ENCODE measurements at regions not wholly inside any gene's neighbourhood (a gene's known extent, or its start where the extent isn't known, plus 50 kb on each side); places are given as distances from the start of the nearest gene placed in this dataset.

DNA sequence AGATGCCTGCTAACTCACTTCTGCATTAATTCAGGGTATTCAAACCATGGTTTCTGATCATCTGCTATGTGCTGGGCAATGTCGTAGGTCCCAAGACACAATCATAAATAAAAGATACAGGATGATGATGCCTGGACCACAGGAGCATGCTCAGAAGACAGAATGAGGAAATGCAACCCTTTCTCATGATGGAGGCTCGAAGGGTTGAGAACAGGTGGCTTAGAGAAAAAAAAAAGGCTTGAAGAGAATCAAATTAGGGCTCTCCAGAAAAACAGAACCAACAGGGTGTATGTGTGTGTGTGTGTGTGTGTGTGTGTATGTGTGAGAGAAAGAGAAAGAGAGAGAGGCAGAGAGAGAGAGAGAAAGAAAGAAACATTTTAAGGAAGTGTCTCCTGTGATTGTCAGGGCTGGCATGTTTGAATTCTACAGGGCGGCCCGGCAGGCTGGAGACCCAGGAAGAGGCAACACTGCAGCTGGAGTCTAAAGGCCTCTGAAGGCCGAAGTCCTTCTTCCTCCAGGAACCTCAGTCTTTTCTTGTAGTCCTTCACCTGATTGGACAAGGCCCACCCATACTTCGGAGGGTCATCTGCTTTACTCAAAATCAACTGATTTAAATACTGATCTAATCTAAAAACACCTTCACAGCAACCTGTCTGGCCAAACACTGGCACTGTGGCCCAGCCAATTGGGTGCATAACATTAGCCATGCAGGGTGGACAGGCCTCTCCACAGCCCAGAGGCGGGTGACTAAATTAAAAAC lies 143.8 kb downstream of the ERMARD start:
- H3K9me3 ChIP-seq (ENCODE audit: control insufficient read depth in 2 of 2, low read length in 2 of 2) = no peaks in the 10 kb centered on the region
- no peak overlapping the region for H3K4me3 ChIP-seq (ENCODE audit: low read length in 2 of 2)
- H3K9ac ChIP-seq (ENCODE audit: low read length in 2 of 2) = no peak overlapping the region
- H3K27ac ChIP-seq (ENCODE audit: low read length) = no peak overlapping the region
- H3K36me3 ChIP-seq (ENCODE audit: control insufficient read depth in 2 of 2, insufficient read depth in 2 of 2, low read length in 2 of 2) = no peaks in the 10 kb centered on the region
- no peaks in the 10 kb centered on the region for H3K4me1 ChIP-seq (ENCODE audit: control insufficient read depth, insufficient read depth, low read length)
- H3K27me3 ChIP-seq (ENCODE audit: control insufficient read depth in 1 of 2, insufficient read depth in 2 of 2, low read length in 2 of 2) = no peaks in the 10 kb centered on the region

DNA sequence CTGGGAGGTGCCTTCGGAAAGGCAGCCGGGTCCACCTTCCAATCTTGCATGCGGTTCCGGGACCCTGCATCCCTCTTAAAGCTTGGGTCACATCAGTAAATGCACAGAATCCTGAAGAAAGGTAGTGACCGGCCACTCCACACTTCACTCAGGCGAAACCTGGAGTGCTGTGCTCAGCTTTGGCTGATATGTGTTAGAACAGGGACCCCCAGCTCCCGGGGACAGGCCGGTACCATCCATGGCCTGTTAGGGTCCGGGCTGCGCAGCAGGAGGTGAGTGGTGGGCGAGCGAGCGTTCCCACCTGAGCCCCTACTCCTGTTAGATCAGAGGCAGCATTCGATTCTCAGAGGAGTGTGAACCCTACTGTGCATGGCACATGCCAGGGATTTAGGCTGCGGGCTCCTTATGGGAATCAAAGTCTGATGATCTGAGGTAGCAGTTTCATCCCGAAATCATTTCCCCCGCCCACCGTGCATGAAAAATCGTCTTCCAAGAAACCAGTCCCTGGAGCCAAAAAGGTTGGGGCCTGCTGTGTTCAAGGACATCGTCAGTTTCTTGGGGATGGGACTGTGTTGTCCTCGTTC lies 143.0 kb downstream of the ERMARD start:
- no peaks in the 10 kb centered on the region for H3K9me3 ChIP-seq (ENCODE audit: control insufficient read depth in 2 of 2, low read length in 2 of 2)
- H3K4me1 ChIP-seq (ENCODE audit: control insufficient read depth, insufficient read depth, low read length) = peaks cover 2% of the 10 kb centered on the region
- H3K27ac ChIP-seq (ENCODE audit: low read length) = no peak overlapping the region
- H3K27me3 ChIP-seq (ENCODE audit: control insufficient read depth in 1 of 2, insufficient read depth in 2 of 2, low read length in 2 of 2) = no peaks in the 10 kb centered on the region
- no peaks in the 10 kb centered on the region for H3K36me3 ChIP-seq (ENCODE audit: control insufficient read depth in 2 of 2, insufficient read depth in 2 of 2, low read length in 2 of 2)
- no peak overlapping the region for H3K9ac ChIP-seq (ENCODE audit: low read length in 2 of 2)
- H3K4me3 ChIP-seq (ENCODE audit: low read length in 2 of 2) = no peak overlapping the region

GRCh38 chr6:169893624-169894023 lies 142.2 kb downstream of the ERMARD start:
- no peak overlapping the region for H3K4me3 ChIP-seq (ENCODE audit: low read length in 2 of 2)
- H3K4me1 ChIP-seq (ENCODE audit: control insufficient read depth, insufficient read depth, low read length) = peaks cover 2% of the 10 kb centered on the region
- no peaks in the 10 kb centered on the region for H3K9me3 ChIP-seq (ENCODE audit: control insufficient read depth in 2 of 2, low read length in 2 of 2)
- H3K27me3 ChIP-seq (ENCODE audit: control insufficient read depth in 1 of 2, insufficient read depth in 2 of 2, low read length in 2 of 2) = no peaks in the 10 kb centered on the region
- no peaks in the 10 kb centered on the region for H3K36me3 ChIP-seq (ENCODE audit: control insufficient read depth in 2 of 2, insufficient read depth in 2 of 2, low read length in 2 of 2)
- no peak overlapping the region for H3K9ac ChIP-seq (ENCODE audit: low read length in 2 of 2)
- no peak overlapping the region for H3K27ac ChIP-seq (ENCODE audit: low read length)

GRCh38 chr6:169891846-169892245 lies 140.4 kb downstream of the ERMARD start:
- no peak overlapping the region for H3K27ac ChIP-seq (ENCODE audit: low read length)
- H3K9me3 ChIP-seq (ENCODE audit: control insufficient read depth in 2 of 2, low read length in 2 of 2) = no peaks in the 10 kb centered on the region
- no peak overlapping the region for H3K4me3 ChIP-seq (ENCODE audit: low read length in 2 of 2)
- peaks cover 2% of the 10 kb centered on the region for H3K4me1 ChIP-seq (ENCODE audit: control insufficient read depth, insufficient read depth, low read length)
- no peaks in the 10 kb centered on the region for H3K27me3 ChIP-seq (ENCODE audit: control insufficient read depth in 1 of 2, insufficient read depth in 2 of 2, low read length in 2 of 2)
- H3K9ac ChIP-seq (ENCODE audit: low read length in 2 of 2) = no peak overlapping the region
- no peaks in the 10 kb centered on the region for H3K36me3 ChIP-seq (ENCODE audit: control insufficient read depth in 2 of 2, insufficient read depth in 2 of 2, low read length in 2 of 2)

- peaks cover 2% of the 10 kb centered on the region for H3K4me1 ChIP-seq (ENCODE audit: control insufficient read depth, insufficient read depth, low read length)
- H3K9ac ChIP-seq (ENCODE audit: low read length in 2 of 2) = no peak overlapping the region
- no peaks in the 10 kb centered on the region for H3K9me3 ChIP-seq (ENCODE audit: control insufficient read depth in 2 of 2, low read length in 2 of 2)
- no peak overlapping the region for H3K27ac ChIP-seq (ENCODE audit: low read length)
- H3K4me3 ChIP-seq (ENCODE audit: low read length in 2 of 2) = no peak overlapping the region
- H3K36me3 ChIP-seq (ENCODE audit: control insufficient read depth in 2 of 2, insufficient read depth in 2 of 2, low read length in 2 of 2) = no peaks in the 10 kb centered on the region
- no peaks in the 10 kb centered on the region for H3K27me3 ChIP-seq (ENCODE audit: control insufficient read depth in 1 of 2, insufficient read depth in 2 of 2, low read length in 2 of 2)
These were observed 140.0 kb downstream of the ERMARD start for GRCh38 chr6:169891421-169891820.

DNA sequence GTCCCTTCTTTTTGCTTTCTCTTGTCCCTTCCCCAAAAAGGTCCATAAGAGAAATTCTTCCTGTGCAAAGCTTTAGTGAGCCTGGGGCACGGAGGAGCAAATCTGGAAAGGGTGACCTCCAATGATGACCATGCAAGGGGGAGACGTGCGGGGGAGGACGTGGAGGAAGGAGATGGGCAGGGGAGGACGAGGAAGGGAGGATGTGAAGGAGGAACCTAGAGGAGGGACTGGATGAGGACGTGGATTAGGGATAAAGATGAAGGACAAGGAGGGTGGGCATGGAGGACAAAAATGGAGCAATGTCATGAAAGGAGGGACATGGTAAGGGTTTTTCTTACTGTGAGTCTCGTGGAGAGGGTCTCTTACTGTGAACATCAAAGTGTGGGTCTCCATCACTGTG lies 139.5 kb downstream of the ERMARD start:
- Histone ChIP-seq H3K4me3 (ENCODE audit: low read length in 2 of 2) (no peak overlapping the region), H3K4me1 (ENCODE audit: control insufficient read depth, insufficient read depth, low read length) (peaks cover 2% of the 10 kb centered on the region), H3K27me3 (ENCODE audit: control insufficient read depth in 1 of 2, insufficient read depth in 2 of 2, low read length in 2 of 2) (no peaks in the 10 kb centered on the region), H3K9me3 (ENCODE audit: control insufficient read depth in 2 of 2, low read length in 2 of 2) (no peaks in the 10 kb centered on the region), H3K36me3 (ENCODE audit: control insufficient read depth in 2 of 2, insufficient read depth in 2 of 2, low read length in 2 of 2) (no peaks in the 10 kb centered on the region), H3K27ac (ENCODE audit: low read length) (no peak overlapping the region), H3K9ac (ENCODE audit: low read length in 2 of 2) (no peak overlapping the region)

GRCh38 chr6:169890049-169890448 lies 138.6 kb downstream of the ERMARD start:
- no peaks in the 10 kb centered on the region for H3K36me3 ChIP-seq (ENCODE audit: control insufficient read depth in 2 of 2, insufficient read depth in 2 of 2, low read length in 2 of 2)
- H3K27ac ChIP-seq (ENCODE audit: low read length) = no peak overlapping the region
- no peaks in the 10 kb centered on the region for H3K27me3 ChIP-seq (ENCODE audit: control insufficient read depth in 1 of 2, insufficient read depth in 2 of 2, low read length in 2 of 2)

GRCh38 chr6:169887529-169888140 lies 136.2 kb downstream of the ERMARD start:
- Histone ChIP-seq H3K27me3 (ENCODE audit: control insufficient read depth in 1 of 2, insufficient read depth in 2 of 2, low read length in 2 of 2) (peaks cover 0 to 7% of the 10 kb centered on the region in 2 donors), H3K36me3 (ENCODE audit: control insufficient read depth in 2 of 2, insufficient read depth in 2 of 2, low read length in 2 of 2) (no peaks in the 10 kb centered on the region), H3K9me3 (ENCODE audit: control insufficient read depth in 2 of 2, low read length in 2 of 2) (peaks cover 0 to 5% of the 10 kb centered on the region in 2 donors), H3K4me3 (ENCODE audit: low read length in 2 of 2) (no peak overlapping the region), H3K4me1 (ENCODE audit: control insufficient read depth, insufficient read depth, low read length) (peaks cover 2% of the 10 kb centered on the region), H3K9ac (ENCODE audit: low read length in 2 of 2) (no peak overlapping the region), H3K27ac (ENCODE audit: low read length) (no peak overlapping the region)

More at GRCh38 chr6:169890049-169890448, 138.6 kb downstream of the ERMARD start:
- Histone ChIP-seq H3K4me1 (ENCODE audit: control insufficient read depth, insufficient read depth, low read length) (peaks cover 2% of the 10 kb centered on the region), H3K9ac (ENCODE audit: low read length in 2 of 2) (no peak overlapping the region), H3K9me3 (ENCODE audit: control insufficient read depth in 2 of 2, low read length in 2 of 2) (peaks cover 0 to 5% of the 10 kb centered on the region in 2 donors), H3K4me3 (ENCODE audit: low read length in 2 of 2) (no peak overlapping the region)

DNA sequence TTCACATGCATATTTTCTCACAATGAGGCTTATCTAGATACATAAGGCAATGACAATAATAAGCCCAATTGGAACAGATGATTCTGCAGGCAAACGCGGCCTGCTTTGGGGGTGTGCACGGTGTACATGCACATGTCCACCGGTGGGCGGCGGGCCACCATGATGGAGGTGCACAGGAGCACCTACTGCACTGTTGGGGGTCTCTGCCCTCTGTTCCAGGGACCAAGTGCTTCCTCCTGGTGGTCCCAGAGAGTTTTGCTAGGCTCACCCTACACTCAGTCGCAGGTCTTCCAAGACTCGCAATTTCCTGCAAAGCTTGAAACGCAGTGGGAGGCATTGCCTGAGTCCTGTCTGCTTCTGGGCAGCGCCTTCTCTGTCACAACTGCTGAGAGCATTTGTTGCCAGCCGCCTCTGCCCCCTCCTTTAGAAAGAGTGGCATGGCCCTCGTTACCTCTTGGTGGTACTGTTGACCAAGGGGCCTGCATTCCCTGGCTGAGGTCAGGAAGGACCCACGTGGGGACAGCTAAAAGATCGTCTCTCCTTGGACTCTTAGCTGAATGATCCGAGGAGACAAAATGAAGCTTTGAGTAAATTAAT lies 135.3 kb downstream of the ERMARD start:
- Histone ChIP-seq H3K9ac (ENCODE audit: low read length in 2 of 2) (no peak overlapping the region), H3K9me3 (ENCODE audit: control insufficient read depth in 2 of 2, low read length in 2 of 2) (peaks cover 0 to 5% of the 10 kb centered on the region in 2 donors), H3K27ac (ENCODE audit: low read length) (no peak overlapping the region)

GRCh38 chr6:169885831-169886230 lies 134.4 kb downstream of the ERMARD start:
- Histone ChIP-seq H3K27ac (ENCODE audit: low read length) (no peak overlapping the region), H3K27me3 (ENCODE audit: control insufficient read depth in 1 of 2, insufficient read depth in 2 of 2, low read length in 2 of 2) (peaks cover 0 to 9% of the 10 kb centered on the region in 2 donors), H3K4me3 (ENCODE audit: low read length in 2 of 2) (no peak overlapping the region), H3K9ac (ENCODE audit: low read length in 2 of 2) (no peak overlapping the region), H3K9me3 (ENCODE audit: control insufficient read depth in 2 of 2, low read length in 2 of 2) (peaks cover 0 to 5% of the 10 kb centered on the region in 2 donors), H3K4me1 (ENCODE audit: control insufficient read depth, insufficient read depth, low read length) (peaks cover 2% of the 10 kb centered on the region), H3K36me3 (ENCODE audit: control insufficient read depth in 2 of 2, insufficient read depth in 2 of 2, low read length in 2 of 2) (no peaks in the 10 kb centered on the region)

More for the DNA sequence above, 135.3 kb downstream of the ERMARD start:
- H3K36me3 ChIP-seq (ENCODE audit: control insufficient read depth in 2 of 2, insufficient read depth in 2 of 2, low read length in 2 of 2) = no peaks in the 10 kb centered on the region
- peaks cover 2% of the 10 kb centered on the region for H3K4me1 ChIP-seq (ENCODE audit: control insufficient read depth, insufficient read depth, low read length)
- no peak overlapping the region for H3K4me3 ChIP-seq (ENCODE audit: low read length in 2 of 2)
- peaks cover 0 to 9% of the 10 kb centered on the region in 2 donors for H3K27me3 ChIP-seq (ENCODE audit: control insufficient read depth in 1 of 2, insufficient read depth in 2 of 2, low read length in 2 of 2)
